ENCODE measurements at regions not wholly inside any gene's neighbourhood (a gene's known extent, or its start where the extent isn't known, plus 50 kb on each side); places are given as distances from the start of the nearest gene placed in this dataset.

DNA sequence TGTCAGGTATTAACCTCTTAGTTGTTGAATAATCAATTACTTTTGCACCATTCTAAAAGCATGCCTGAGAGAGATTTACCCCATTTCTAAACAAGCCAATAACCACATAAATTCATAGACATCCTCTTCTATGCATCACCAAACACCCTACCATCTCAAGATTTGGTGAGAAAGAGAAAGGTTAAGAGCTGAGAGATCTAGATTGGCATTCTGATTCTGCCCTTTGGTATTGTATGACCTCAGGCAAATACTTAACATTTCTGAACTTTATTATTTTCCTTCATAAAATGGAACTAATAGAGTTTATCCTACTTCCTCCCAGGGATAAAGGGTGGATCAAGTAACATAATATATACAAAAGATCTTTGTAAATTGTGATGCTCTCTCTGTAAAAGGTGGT is 146.5 kb upstream of the MME start:
- DNase-seq, result no peak
- TF ChIP-seq EP300 (IDR thresholded peaks at IDR 0.05) (no peak), POLR2A (IDR thresholded peaks at IDR 0.05) (no peak), POLR2AphosphoS5 (IDR thresholded peaks at IDR 0.05) (no peak)
- TF ChIP-seq, protein P1, sequence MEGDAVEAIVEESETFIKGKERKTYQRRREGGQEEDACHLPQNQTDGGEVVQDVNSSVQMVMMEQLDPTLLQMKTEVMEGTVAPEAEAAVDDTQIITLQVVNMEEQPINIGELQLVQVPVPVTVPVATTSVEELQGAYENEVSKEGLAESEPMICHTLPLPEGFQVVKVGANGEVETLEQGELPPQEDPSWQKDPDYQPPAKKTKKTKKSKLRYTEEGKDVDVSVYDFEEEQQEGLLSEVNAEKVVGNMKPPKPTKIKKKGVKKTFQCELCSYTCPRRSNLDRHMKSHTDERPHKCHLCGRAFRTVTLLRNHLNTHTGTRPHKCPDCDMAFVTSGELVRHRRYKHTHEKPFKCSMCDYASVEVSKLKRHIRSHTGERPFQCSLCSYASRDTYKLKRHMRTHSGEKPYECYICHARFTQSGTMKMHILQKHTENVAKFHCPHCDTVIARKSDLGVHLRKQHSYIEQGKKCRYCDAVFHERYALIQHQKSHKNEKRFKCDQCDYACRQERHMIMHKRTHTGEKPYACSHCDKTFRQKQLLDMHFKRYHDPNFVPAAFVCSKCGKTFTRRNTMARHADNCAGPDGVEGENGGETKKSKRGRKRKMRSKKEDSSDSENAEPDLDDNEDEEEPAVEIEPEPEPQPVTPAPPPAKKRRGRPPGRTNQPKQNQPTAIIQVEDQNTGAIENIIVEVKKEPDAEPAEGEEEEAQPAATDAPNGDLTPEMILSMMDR (IDR thresholded peaks at IDR 0.05), result no peak
- H3K27me3 ChIP-seq, result no peaks in the 10 kb centered on the region
- intact Hi-C loops (cut with DNase I; ENCODE audit: low total_unique reads), result no loop called here
- no peak overlapping the region for H3K27ac ChIP-seq
- H3K4me1 ChIP-seq, result no peaks in the 10 kb centered on the region
- H3K4me3 ChIP-seq, result no peak overlapping the region
- H3K9me3 ChIP-seq, result no peaks in the 10 kb centered on the region
- H3K36me3 ChIP-seq, result no peaks in the 10 kb centered on the region

DNA sequence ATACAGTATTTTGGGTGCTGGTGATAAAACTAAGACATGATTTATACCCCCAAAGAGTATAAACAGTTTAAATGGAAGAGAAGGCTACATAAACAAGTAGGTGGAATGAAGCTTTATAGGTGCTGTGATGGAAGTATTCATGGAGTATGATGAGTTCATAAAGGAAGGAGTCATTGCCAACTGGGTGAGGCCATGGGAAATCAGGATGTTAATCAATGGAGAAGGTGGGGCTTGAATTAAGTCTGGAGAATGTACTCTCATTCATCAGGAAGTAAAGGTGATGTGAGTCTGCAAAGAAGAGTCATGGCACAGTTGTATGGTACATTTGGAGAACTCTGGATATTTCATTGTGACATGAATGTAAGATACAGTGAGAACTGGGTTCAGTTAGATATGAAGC is 147.5 kb upstream of the MME start:
- H3K36me3 ChIP-seq, result no peaks in the 10 kb centered on the region
- intact Hi-C loops (cut with DNase I; ENCODE audit: low total_unique reads), result no loop called here
- no peak for TF ChIP-seq EP300 (IDR thresholded peaks at IDR 0.05)
- no peak for TF ChIP-seq POLR2A (IDR thresholded peaks at IDR 0.05)
- no peak for TF ChIP-seq POLR2AphosphoS5 (IDR thresholded peaks at IDR 0.05)
- TF ChIP-seq, protein P1 (IDR thresholded peaks at IDR 0.05), result no peak
- no peaks in the 10 kb centered on the region for H3K4me1 ChIP-seq
- no peak overlapping the region for H3K4me3 ChIP-seq
- DNase-seq, result no peak
- no peaks in the 10 kb centered on the region for H3K9me3 ChIP-seq
- no peaks in the 10 kb centered on the region for H3K27me3 ChIP-seq
- H3K27ac ChIP-seq, result no peak overlapping the region

DNA sequence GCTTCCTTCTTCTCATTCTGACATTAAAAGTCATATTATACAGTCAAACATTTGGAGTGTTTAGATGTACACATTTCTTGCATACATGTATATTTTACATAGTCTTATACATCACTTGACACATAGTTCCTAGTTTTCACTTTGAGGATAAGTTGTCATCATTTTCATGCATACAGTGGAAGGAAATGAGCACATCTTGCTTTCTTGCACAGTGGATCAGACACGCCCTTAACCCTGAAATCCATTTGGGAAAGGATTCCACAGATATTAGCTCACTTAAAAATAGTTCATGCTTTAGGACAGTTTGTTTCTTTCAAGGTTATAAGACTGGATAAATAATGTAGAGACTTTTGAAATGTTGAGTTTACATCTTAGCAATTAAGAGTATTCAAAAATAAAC is 148.6 kb upstream of the MME start:
- intact Hi-C loops (cut with DNase I; ENCODE audit: low total_unique reads), result no loop called here
- TF ChIP-seq POLR2A (IDR thresholded peaks at IDR 0.05) (no peak), POLR2AphosphoS5 (IDR thresholded peaks at IDR 0.05) (no peak), EP300 (IDR thresholded peaks at IDR 0.05) (no peak)
- TF ChIP-seq, protein P1 (IDR thresholded peaks at IDR 0.05), result no peak
- Histone ChIP-seq H3K4me1 (peaks cover 0 to 3% (median 0%) of the 10 kb centered on the region in 4 donors), H3K36me3 (no peaks in the 10 kb centered on the region), H3K9me3 (no peaks in the 10 kb centered on the region), H3K27ac (no peak overlapping the region), H3K27me3 (no peaks in the 10 kb centered on the region), H3K4me3 (no peak overlapping the region)
- 52 to 89% (median 68%) methylated on average over 1 of the region's 1 CpG for WGBS, 5 donors
- DNase-seq, result peak in 1 of 2 donors; percentile 8

DNA sequence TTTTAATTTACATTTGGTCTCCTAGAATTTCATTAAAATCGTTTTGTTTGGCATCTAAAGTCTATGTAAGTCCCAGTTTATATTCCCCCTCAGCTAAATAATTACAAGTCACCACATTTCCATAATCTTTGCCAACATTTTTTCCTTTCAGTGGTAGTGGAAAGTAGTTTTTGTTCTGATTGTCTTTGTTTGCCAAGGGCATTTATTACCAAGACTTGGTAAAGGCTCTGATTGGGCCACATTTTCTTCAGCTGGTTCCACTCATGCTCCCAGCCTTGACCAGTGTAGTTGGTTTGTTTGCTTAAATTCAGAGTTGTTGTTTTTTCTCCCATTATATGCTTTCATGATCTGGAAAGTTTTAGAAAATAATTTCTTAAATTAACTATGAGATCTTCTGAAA is 153.4 kb upstream of the MME start:
- WGBS, 5 donors, result 8 to 32% (median 15%) methylated on average over 1 of the region's 1 CpG
- intact Hi-C loops (cut with DNase I; ENCODE audit: low total_unique reads), result no loop called here
- Histone ChIP-seq H3K9me3 (no peaks in the 10 kb centered on the region), H3K4me1 (peaks cover 0 to 4% (median 0%) of the 10 kb centered on the region in 4 donors), H3K27ac (no peak overlapping the region), H3K27me3 (no peaks in the 10 kb centered on the region), H3K4me3 (no peak overlapping the region), H3K36me3 (no peaks in the 10 kb centered on the region)
- no peak for TF ChIP-seq POLR2AphosphoS5 (IDR thresholded peaks at IDR 0.05)
- TF ChIP-seq EP300 (IDR thresholded peaks at IDR 0.05), result no peak
- TF ChIP-seq POLR2A (IDR thresholded peaks at IDR 0.05), result no peak
- TF ChIP-seq, protein P1 (IDR thresholded peaks at IDR 0.05), result no peak
- DNase-seq, result no peak

Data from stomach (tissue), 8 donors.